HG03139 (cell line): ENCODE measurements at regions not wholly inside any gene's neighbourhood (a gene's known extent, or its start where the extent isn't known, plus 50 kb on each side); places are given as distances from the start of the nearest gene placed in this dataset.
"Not testable (repeated sequence)": the region's sequence is repeated elsewhere in the genome, so short reads cannot be mapped to it uniquely, and the experiment has no call there.

Experiments
- ATAC-seq: cut with Tn5 transposase; IDR thresholded peaks from one replicate; pipeline ENCODE4 v1.9.1; 2021; ENCODE audit not compliant: unreplicated experiment

DNA sequence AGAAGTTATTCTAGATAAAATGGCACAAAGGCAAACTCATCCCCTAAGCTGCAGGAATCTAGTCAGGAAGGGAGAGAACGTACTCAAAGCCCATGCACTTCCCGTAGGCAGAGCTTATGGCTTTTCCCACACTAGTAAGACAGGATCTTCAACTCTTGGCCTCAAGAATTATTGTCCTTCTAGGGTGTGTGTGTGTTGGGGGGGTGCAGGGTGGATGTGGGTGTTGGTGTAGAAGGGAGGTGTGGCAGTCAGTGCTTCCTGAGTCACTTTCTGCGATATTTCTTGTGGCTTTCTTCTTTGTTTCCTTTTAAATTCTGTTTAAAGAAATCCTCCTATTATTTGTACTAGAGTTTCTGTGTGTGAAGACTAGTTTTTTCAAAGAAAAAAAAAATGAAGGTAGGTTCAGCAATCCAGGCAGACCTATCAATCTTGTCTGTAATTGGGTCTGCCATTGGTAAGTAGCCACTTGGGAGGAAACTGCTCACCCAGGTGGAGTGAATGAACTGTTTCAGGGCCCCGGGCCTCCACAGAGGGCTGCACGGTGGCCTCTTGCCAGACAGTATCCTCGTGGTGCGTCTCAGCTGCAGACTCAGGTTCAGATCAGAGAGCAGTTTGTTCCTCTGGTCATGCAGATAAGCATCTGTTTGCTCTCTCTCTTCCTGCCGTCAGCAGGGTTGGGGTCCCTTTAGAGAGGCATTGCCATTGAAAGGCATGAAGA lies 131.9 kb downstream of the NPR3 start:
- no peak for ATAC-seq

DNA sequence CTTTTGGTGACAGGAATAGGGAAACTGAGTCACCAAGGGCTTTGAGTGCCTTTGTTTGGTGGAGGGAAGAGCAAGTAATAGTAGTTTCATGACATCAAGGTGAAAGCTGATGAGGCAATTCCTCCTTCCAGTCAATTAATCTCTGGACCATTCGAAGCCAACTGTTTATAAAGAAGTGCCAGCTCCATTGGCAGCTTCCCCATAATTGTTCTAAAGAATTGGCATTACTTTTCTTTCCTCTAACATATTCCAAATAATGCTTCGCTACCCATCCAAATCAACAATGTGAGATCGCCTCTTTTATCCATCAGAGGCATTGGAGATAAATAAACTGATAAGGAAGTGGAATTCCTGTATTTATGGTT lies 132.4 kb downstream of the NPR3 start:
- ATAC-seq = no peak

DNA sequence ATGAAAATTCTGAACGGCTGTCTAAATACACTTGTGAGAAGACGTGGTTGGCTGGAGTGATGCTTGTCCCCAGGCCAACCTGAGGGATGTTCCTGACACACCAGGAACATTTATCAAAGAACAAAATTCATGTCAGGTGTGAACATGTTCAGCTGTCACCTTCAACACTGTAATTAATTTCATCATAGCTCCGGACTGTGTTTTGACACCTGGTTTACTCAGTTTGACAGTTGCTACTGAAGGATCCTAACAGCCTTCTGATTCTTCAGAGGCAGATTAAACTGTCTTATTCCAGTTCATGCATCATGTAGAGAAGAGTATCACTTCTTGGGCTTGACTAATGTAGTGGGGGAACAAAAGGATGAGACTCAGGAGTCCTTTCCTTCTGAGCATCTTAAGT lies 134.1 kb downstream of the NPR3 start:
- no peak for ATAC-seq

DNA sequence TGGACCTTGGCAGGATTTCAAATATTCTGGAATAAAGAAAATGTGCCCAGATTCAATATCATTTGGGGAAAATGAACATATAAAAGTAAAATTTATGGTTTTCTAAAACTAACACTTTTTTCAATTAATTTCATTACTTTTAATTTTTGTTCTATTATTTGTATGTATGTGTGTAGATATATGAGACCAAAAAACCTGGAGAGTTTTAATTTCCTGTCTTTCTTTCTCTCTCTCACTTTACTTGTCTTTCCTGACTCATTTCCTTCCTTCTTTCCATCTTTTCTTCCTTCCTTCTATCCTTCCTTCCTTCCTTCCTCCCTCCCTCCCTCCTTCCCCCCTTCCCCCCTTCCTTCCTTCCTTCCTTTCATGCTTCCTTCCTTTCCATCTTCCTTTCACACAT lies 137.0 kb downstream of the NPR3 start:
- no peak for ATAC-seq

DNA sequence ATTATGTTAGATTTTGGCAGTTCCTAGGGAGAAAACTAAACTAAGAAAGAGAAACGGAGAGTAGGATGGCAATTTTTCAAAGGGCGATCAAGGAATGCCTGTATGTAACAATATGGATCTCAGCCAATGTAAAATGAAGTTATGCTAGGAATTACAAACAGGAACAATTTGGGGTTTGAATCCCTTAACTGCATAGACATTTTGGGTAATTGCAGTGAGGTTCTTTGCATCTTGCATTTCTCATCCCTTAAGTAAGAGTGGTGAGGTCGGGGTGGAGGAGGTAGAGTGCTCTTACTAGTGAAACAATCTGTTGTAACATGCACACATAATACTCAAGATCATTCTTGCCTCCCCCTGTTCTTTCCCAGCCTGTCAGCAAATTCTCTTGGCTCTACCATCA lies 137.6 kb downstream of the NPR3 start:
- no peak for ATAC-seq

DNA sequence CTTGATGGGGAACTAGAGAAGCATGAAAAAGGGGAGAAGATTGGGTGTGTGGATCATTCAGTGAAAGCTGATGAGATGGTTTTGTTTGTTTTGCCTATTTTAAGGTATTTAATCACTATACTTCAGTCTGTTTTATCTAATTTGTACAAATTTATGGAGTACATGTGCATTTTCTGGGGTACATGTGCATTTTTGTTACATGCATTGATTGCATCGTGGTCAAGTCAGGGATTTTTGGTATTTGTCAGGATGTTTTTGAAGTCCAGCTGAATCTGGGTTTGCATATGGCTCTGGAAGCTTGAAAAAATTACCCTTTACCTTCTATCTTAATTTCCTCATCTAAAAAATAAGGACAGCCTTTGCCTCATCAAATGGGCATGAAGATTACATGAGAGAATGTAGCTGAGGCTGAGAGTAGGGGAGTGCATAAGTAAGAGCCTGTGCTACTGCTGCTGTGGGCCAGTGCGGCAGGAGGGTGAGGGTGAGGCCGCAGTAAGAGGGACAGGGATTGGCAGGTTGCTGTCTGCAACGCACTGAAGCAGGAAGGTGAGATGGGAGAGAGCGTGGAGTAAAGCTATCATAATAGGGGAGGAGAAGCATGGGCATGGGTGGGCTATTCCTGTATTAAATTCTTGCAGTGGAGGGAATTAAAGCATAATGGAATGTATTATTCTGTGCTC lies 139.8 kb downstream of the NPR3 start:
- no peak for ATAC-seq

DNA sequence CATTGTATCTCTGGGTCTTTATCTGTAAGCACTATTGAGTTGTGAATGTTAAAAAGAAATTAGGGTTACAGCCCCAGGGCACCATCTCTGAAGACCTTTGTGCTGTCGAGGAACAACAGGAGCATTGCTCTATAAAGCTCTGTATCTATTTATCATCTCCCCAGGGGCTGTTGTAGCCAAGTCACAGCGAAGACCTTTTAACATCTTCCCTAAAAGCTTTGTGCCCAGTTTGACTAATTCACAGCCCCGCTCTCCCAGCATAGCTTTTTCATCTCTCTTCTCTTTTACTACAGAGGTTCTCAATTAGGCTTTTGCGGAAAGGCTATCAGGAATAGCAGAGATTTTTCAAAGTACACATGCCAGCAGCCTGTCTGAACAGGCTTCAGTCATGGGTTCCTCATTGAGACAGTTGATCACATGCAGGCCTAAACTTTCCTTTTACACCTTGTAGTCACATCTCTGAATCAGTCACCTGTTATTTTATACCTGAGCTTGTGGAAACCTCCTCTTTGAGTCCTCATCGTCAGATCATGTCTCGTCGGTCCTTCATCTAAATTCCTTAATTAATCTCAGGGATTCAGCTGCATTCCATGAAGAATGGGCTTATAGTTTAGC lies 140.5 kb downstream of the NPR3 start:
- no peak for ATAC-seq

DNA sequence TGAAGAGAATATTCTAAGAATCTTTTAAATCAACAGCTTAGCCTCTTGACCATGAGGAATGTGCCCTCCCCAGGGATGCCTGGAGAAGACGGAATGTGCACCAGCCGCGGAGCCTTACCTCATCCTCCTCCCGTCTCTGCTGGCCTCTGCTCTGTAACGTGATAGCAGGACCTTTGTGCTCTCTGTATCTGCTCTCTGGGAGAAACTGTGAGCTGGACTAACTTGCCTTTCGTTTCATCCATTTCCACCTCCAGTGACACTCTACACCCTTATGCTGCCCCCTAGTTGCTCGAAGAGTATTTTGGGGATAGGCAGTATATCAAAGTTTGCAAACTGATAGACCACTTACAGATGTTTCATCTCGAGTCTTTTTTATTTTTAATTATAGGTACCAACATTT lies 141.4 kb downstream of the NPR3 start:
- no peak for ATAC-seq

DNA sequence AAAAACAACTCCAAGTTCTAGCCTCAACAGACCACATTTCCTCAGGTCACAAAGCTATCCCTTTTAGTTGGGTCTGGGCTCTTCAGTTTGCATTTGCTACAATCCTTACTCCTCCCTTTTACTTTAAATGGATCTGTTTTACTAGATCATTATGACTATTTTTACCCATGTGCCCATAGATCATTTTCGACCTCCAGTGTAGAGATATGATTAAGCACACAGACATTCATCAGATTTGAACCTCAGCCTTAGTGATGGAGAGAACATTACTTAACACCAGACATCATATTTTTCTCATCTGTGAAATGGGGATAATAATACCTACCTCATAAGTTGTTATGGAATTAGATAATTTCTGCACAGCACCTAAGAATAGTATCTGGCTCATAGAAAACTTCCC lies 141.9 kb downstream of the NPR3 start:
- ATAC-seq = no peak

DNA sequence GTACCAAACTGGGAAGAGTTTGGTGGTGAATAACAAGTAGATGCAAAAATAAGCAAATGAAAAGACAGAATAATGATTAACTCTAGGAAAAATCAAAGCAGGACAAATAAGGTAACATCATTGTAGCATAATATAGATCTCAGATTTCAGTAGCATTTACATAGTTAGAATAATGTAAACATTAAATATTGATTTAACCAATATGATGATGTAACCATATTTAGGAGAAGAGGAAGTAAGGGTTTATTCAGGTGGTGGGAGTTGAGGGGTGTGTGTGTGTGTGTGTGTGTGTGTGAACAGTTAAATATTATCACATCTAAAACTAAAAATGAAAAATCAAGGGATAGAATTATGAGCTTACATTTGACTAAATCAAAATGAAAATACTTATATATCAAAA lies 143.4 kb downstream of the NPR3 start:
- ATAC-seq = no peak

DNA sequence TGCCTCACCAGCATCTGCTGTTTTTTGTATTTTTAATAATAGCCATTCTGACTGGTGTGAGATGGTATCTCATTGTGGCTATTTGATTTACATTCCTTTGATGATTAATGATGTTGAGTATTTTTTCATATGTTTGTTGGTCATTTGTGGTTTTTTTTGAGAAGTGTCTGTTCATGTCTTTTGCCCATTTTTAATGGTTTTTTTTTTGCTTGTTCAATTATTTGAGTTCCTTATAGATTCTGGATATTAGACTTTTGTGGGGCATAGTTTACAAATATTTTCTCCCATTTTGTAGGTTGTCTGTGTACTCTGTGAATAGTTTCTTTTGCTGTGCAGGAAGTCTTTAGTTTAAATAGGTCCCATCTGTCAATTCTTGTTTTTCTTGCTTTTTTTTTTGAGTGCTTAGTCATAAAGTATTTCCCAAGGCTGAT lies 148.1 kb downstream of the NPR3 start:
- no peak for ATAC-seq

DNA sequence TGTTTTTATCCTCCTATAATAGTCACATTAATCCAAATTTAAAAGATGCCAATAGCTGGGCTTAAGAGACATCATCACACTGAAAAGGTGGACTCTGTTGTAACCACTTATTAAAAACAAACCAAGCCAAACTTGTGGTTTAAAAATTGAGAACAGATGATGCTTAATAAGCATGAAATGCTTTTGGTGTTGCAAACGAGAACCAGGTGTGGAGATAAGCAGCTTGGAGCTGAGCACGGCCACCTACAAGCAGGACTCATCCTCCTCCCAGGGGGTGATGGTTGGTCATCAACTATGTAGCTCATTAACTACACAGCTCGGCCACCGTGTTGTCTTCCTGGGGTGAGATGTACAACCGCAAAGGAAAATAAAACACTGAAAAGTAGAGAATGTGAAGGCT lies 154.4 kb downstream of the NPR3 start:
- no peak for ATAC-seq

DNA sequence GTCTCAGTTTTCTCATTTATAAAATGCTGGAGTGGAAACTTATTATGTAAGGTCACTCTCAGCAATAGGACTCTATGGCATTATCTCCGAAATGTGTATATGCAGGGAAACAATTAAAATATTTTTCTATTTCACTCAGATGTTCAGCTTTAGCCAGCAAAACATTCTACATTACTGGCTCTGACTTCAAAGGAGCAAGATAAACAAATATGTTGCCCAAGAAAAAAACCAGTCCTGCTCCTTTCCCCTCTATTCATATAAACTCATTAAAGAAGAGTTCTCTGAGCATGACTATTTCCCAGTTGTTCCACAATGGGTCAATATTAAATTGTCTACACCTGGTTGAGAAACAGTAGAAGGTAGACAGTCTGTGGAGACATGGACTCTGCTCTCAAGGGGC lies 155.0 kb downstream of the NPR3 start:
- ATAC-seq = no peak

DNA sequence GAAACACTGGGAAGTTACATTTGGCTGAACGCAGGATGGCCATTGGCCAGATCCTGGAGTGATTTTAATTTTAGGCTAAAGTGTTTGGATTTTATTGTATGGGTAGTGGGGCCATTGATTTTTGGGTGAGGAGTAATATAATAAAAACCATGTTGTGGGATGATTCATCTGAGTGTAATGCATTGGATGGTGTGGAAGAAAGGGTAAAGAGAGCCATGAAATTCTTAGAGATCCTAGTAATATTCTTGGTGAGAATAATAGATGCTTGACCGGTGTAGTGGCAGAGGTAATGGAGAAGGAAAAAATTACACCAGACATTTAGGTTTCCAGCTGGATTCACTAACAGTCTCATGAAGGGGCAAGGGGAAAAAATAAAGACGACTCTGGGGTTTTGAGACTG lies 158.1 kb downstream of the NPR3 start:
- ATAC-seq = no peak

DNA sequence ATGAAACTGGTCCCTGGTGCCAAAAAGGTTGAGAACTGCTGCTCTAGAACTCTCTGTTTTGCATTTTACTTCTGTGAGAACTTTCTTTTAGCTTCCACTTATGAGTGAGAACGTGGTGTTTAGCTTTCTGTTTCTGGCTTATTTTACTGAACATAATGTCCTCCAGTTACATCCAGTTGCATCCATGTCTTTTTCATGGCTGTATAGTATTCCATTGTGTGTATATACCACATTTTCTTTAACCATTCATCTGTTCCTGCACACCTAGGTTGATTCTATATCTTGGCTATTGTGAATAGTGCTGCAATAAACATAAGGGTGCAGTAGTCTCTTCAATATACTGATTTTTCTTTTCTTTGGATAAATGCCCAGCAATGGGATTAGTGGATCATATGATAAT lies 165.7 kb downstream of the NPR3 start:
- no peak for ATAC-seq

DNA sequence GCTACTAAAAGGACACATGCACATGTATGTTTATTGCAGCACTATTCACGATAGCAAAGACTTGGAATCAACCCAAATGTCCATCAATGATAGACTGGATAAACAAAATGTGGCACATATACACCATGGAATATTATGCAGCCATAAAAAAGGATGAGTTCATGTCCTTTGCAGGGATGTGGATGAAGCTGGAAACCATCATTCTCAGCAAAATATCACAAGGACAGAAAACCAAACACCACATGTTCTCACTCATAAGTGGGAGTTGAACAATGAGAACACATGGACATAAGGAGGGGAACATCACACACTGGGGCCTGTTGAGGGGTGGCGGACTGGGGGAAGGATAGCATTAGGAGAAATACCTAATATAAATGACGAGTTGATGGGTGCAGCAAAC lies 168.2 kb downstream of the NPR3 start:
- ATAC-seq = not testable (repeated sequence)

DNA sequence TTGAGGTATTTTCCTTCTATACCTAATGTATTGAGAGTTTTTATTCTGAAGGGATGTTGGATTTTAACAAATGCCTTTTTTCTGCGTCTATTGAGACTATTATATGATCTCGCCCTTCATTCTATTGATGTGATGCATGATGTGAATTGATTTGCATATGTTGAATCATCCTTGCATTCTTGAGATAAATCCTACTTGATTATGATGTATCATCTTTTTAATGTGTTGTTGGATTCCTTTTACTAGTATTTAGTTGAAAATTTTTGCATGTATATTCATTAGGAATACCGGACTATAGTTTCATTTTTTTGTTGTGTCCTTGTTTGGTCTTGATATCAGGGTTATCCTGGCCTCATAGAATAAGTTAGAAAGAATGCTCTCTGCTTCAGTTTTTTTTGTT lies 169.7 kb downstream of the NPR3 start:
- no peak for ATAC-seq

DNA sequence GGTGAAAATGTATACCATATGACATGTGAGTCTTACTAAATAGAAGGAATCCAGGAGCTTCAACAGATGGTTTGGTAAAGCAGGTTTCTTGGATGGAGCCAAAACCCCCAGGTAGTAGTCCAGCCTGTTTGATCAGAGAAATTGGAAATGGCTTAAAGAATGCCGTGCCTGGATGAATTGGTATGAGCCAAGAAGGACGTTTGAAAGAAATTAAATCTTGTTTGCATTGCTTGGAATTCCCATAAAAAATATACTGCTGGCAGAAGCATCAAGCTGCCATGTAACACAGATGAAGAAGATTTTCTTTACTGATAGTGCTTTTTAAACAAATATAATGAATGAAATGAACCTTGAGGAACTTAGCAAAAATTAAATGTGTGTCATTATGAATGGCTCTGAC lies 176.3 kb downstream of the NPR3 start:
- ATAC-seq = no peak

DNA sequence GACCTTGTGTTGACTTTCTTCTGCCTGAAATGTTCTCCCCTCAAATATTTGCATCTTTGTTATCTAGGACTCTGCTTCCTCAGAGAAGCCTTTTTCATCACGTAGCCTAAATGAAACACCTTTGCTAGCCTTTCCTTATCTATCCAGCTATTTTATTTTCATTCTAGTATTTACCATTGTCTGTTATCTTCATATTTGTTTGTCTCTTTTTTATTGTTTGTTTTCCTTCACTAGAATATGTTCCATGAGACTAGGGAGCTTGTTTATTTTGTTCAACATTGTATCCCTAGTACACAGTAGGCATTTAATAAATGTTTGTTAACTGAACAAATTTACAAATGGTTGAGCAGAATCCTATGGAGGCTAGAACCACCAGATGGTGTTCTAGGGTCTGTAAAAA lies 178.0 kb downstream of the NPR3 start:
- no peak for ATAC-seq

DNA sequence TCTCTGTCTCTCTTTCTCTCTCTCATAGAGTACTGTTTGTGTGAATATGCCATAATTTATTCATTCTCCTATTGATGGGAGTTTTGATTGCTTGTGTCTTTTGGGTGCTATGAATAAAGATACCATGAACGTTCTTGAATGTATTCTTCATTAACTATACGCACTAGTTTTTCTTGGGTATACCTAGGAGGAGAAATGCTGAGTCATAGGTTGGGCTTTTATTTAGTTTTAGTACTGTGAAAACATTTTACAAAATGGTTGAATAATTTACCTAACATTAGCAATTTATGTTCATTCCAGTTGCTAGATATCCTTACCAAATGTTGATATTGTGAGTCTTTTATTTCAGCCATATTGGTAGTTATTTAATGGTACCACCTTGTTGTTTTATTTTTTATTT lies 192.5 kb downstream of the NPR3 start:
- no peak for ATAC-seq

DNA sequence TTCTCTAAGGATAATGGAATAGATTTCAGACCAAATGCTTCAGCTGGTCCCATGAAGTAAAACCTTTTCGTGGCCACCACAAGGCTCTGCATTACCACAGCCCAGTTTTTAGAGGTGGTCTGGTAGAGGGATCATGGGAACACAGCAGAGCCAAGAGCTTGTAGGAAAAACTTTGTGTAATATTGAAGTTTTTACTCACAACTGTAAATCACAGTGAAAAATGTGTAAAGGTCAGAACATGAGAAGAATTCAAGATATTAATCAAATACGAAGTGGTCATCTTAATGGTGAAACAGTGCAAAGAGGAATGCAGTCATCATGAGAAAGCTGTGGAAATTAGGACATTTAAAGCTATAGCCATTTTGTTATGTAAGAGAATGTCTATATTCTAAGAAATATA lies 197.5 kb downstream of the NPR3 start:
- no peak for ATAC-seq

DNA sequence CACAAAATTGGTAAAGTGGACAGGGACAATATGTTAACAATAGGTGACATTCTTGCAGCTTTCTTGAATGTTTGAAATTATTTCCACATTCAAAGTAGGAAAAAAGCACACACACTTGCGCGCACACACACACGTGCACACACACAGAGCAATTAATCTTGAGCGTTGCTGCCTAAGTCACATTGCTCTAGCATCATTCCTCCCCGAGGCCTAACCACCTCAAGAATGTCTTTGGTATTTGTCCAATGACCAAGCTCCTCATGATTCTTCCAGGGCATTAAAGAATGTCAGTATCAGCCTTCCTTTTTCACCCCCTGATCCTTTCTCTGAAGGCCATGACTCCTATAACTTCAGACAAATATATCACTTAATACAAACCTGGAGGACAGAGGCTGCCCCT lies 198.1 kb downstream of the NPR3 start:
- ATAC-seq = no peak

DNA sequence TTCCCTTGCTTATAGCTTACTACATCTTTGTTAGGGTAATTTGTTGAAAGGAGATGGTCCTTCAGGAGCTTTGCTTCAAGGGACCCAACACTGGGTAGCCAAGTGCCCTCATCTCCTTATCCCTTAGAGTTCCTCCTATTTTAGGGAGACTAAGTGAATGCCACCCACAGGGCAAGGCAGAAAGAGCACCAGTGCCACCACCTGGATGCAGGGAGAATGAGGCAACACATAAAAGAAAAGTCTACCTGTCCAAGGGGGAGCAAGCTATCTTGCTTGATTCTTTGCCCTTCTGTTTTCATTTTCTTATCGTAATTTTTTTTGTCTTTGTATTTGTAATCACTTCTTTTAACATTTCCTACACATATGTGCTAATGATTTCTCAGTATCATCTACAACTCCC lies 205.5 kb downstream of the NPR3 start:
- ATAC-seq = no peak
